ENCODE measurements at regions not wholly inside any gene's neighbourhood (a gene's known extent, or its start where the extent isn't known, plus 50 kb on each side); places are given as distances from the start of the nearest gene placed in this dataset.

DNA sequence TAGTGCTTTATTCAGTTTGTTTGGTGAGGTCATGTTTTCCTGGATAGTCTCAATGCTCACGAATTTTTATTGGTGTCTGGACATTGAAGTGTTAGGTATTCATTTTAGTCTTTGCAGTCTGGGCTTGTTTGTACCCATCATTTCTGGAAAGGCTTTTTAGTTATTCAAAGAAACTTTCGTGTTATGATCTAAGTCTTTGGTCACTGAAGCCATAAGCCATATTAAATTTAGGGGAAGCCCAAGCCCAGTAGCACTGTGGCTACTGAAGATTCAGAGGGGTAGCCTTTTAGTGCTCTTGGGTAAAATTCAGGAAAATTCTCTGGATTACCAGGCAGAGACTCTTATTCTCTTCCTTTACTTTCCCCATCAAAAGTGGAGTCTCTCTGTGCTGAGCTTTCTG is 56.2 kb upstream of the PEX5L start:
- H3K4me3 ChIP-seq (ENCODE audit: low read depth, low read length) = no peak overlapping the region
- TF ChIP-seq CTCF (IDR thresholded peaks at IDR 0.05; ENCODE audit: control insufficient read depth, extremely low read depth, insufficient read depth) = no peak
- DNase-seq (ENCODE audit: low read depth) = no peak

DNA sequence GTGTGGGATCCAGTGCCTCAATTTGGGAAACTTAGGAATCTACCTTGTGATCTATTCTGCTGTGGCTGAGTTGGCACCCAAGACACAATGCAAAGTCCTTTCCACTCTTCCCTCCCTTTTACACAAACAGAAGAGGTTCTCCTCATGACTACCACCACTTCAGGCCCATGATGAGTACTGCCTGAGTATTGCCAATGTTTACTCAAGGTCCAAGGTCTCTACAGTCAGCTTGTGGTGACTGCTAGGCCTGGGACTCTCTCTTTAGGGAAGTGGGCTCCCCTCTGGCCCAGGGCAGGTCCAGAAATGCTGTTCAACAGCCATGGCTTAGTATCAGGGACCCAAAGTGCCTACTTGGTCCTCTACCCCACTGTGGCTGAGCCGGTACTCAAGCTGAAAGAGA is 56.8 kb upstream of the PEX5L start:
- H3K4me3 ChIP-seq (ENCODE audit: low read depth, low read length) = no peak overlapping the region
- no peak for DNase-seq (ENCODE audit: low read depth)
- TF ChIP-seq CTCF (IDR thresholded peaks at IDR 0.05; ENCODE audit: control insufficient read depth, extremely low read depth, insufficient read depth) = no peak

- no peak for TF ChIP-seq CTCF (IDR thresholded peaks at IDR 0.05; ENCODE audit: control insufficient read depth, extremely low read depth, insufficient read depth)
- H3K4me3 ChIP-seq (ENCODE audit: low read depth, low read length) = no peak overlapping the region
- DNase-seq (ENCODE audit: low read depth) = no peak
Measured at GRCh38 chr3:180097626-180098025, 60.9 kb upstream of the PEX5L start.

DNA sequence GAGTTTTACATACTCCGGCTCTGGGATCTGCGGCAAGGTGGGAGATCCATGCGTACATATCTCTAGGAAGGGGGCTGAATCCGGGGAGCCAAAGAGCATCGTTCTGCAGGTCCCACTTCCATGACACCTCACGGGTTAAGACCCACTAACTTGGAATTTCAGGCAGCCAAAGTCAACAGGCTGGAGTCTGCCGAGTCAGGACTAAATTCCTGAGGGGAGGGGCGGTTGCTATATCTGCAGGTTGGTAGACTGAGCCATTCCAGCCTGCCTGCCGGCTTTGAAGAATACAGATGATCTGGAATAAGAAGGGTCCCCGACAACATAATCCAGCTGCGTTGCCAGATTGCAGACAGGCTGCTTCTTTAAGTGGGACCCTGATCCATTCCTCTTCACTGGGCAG is 65.4 kb upstream of the PEX5L start:
- H3K4me3 ChIP-seq (ENCODE audit: low read depth, low read length) = no peak overlapping the region
- no peak for TF ChIP-seq CTCF (IDR thresholded peaks at IDR 0.05; ENCODE audit: control insufficient read depth, extremely low read depth, insufficient read depth)
- no peak for DNase-seq (ENCODE audit: low read depth)

DNA sequence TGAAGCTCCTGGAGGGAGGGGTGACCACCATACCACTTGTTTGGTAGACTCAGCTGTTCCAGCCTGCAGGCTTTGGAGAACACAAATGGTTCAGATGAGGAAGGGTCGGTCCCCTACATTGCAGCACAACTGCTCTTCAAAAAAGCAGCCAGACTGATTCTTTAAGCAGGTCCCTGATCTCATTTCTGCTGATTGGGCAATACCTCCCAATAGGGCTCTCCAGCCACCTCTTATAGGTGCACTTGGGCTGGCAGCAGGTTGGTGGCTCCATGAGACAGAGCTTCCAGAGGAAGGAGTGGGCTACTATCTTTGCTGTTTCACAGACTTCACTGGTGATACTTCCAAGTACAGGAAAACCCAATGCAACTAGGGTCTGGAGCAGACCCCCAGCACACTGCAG is 65.9 kb upstream of the PEX5L start:
- DNase-seq (ENCODE audit: low read depth) = no peak
- no peak for TF ChIP-seq CTCF (IDR thresholded peaks at IDR 0.05; ENCODE audit: control insufficient read depth, extremely low read depth, insufficient read depth)
- no peak overlapping the region for H3K4me3 ChIP-seq (ENCODE audit: low read depth, low read length)

DNA sequence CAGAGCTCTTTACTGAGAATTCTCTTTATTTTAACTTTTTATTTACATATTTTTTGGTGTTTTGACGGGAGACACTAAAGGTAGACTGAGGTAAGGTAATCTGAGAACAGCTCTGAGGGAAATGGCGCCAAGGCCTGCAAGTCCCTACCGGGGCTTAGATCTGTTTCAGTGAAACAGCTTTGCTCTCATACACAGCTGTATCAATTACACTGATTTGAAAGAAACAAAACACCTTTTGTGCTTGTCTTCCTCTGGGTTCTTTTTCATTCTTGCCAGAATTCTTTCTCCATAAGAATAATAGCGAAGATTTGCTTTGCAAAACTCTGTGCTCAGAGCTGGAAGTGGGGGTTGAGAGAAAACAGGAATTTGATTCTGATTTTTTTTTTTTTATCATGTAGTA is 79.5 kb upstream of the PEX5L start:
- H3K4me3 ChIP-seq (ENCODE audit: low read depth, low read length) = no peak overlapping the region
- no peak for DNase-seq (ENCODE audit: low read depth)
- no peak for TF ChIP-seq CTCF (IDR thresholded peaks at IDR 0.05; ENCODE audit: control insufficient read depth, extremely low read depth, insufficient read depth)

DNA sequence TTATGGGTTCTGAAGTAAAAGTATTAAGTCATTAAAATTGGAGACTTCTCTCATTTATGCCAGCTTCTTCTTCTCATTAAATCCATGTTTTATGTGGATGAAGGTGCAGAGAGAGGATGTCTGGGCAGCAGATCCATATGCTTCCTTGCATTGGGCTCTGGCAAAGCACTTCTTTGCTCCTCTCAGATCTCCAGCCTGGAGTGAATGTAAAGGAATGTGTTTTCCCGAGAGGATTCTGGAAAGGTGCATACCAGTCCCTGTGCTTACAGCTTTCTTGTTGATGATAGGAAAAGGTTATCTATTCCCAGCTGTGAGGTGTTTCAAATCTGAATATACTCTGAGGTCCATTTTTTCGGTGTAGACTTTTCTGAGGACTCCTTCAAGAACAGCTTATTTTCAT is 79.9 kb upstream of the PEX5L start:
- no peak for DNase-seq (ENCODE audit: low read depth)
- TF ChIP-seq CTCF (IDR thresholded peaks at IDR 0.05; ENCODE audit: control insufficient read depth, extremely low read depth, insufficient read depth) = no peak
- H3K4me3 ChIP-seq (ENCODE audit: low read depth, low read length) = no peak overlapping the region
